Body of pancreas (tissue), 4 donors: ENCODE measurements at regions not wholly inside any gene's neighbourhood (a gene's known extent, or its start where the extent isn't known, plus 50 kb on each side); places are given as distances from the start of the nearest gene placed in this dataset.
"Not testable (repeated sequence)": the region's sequence is repeated elsewhere in the genome, so short reads cannot be mapped to it uniquely, and the experiment has no call there.

Experiments
- CTCF ChIP-seq, 7 experiments: fragments of 450-650 bp in 4 of 7; fragments of 200-600 bp in 3 of 7; sonication (generic) in 3 of 7; IDR thresholded peaks; one replicate each; pipeline ENCODE4 v1.5.1; 2016 to 2019; ENCODE audit warnings: antibody characterized with exemption in 7 of 7
- POLR2A ChIP-seq, 3 donors: fragments of 450-650 bp; IDR thresholded peaks; one replicate each; pipeline ENCODE4 v1.6.1; 2016; ENCODE audit warnings: antibody characterized with exemption in 3 of 3, mild to moderate bottlenecking in 2 of 3

- not testable (repeated sequence) for TF ChIP-seq POLR2A, CTCF (IDR thresholded peaks at IDR 0.05)
These were observed 2134.7 kb upstream of the DEFB115 start for GRCh38 chr20:29122784-29123183.
